ENCODE measurements at regions not wholly inside any gene's neighbourhood (a gene's known extent, or its start where the extent isn't known, plus 50 kb on each side); places are given as distances from the start of the nearest gene placed in this dataset.

DNA sequence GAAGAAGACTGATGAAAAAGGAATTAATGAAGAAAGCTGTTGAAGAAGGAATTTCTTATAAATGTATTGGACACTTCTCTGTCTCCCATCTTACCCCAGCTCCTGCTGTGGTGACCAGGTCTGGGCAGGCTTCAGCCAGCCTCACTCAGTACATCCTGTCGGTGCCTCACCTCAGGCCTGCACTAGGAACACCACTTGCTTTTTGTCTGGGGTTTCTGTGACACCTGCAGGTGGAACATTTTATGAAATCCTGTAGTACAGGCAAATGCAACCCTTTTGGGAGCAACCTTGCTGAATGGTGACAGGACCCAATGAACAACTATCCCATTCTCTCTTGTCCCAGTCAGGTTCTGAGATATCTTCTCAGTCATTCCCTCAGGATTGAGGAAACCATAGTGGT lies 129.7 kb downstream of the PRDM13 start:
- H3K36me3 ChIP-seq (ENCODE audit: control insufficient read depth in 2 of 2, insufficient read depth in 2 of 2, low read length in 1 of 2), result no peaks in the 10 kb centered on the region
- no peaks in the 10 kb centered on the region for H3K27me3 ChIP-seq (ENCODE audit: control insufficient read depth in 2 of 2, insufficient read depth in 1 of 2, low read length in 1 of 2)
- DNase-seq (ENCODE audit: low read depth in 6 of 9, low spot score in 9 of 9), result no peak
- 59% methylated on average over 1 of the region's 1 CpG for WGBS
- H3K27ac ChIP-seq (ENCODE audit: low read depth in 1 of 2, low read length in 1 of 2), result no peak overlapping the region
- H3K9me3 ChIP-seq (ENCODE audit: control insufficient read depth in 2 of 2, insufficient read depth in 1 of 2, low read length in 1 of 2), result no peaks in the 10 kb centered on the region
- H3K4me1 ChIP-seq (ENCODE audit: control insufficient read depth in 2 of 2, insufficient read depth in 2 of 2, low read length in 2 of 2), result no peaks in the 10 kb centered on the region
- no peak overlapping the region for H3K4me3 ChIP-seq (ENCODE audit: low read length in 2 of 2)

- no peak for DNase-seq (ENCODE audit: low read depth in 6 of 9, low spot score in 9 of 9)
- H3K9me3 ChIP-seq (ENCODE audit: control insufficient read depth in 2 of 2, insufficient read depth in 1 of 2, low read length in 1 of 2), result no peaks in the 10 kb centered on the region
- H3K27me3 ChIP-seq (ENCODE audit: control insufficient read depth in 2 of 2, insufficient read depth in 1 of 2, low read length in 1 of 2), result no peaks in the 10 kb centered on the region
- H3K36me3 ChIP-seq (ENCODE audit: control insufficient read depth in 2 of 2, insufficient read depth in 2 of 2, low read length in 1 of 2), result no peaks in the 10 kb centered on the region
- no peaks in the 10 kb centered on the region for H3K4me1 ChIP-seq (ENCODE audit: control insufficient read depth in 2 of 2, insufficient read depth in 2 of 2, low read length in 2 of 2)
- no peak overlapping the region for H3K4me3 ChIP-seq (ENCODE audit: low read length in 2 of 2)
- WGBS, result 81% methylated on average over 2 of the region's 2 CpGs
- H3K27ac ChIP-seq (ENCODE audit: low read depth in 1 of 2, low read length in 1 of 2), result no peak overlapping the region
These were observed 132.9 kb downstream of the PRDM13 start for GRCh38 chr6:99739526-99739925.

GRCh38 chr6:99741092-99741491 lies 134.5 kb downstream of the PRDM13 start:
- no peak for DNase-seq (ENCODE audit: low read depth in 6 of 9, low spot score in 9 of 9)
- Histone ChIP-seq H3K4me3 (ENCODE audit: low read length in 2 of 2) (no peak overlapping the region), H3K36me3 (ENCODE audit: control insufficient read depth in 2 of 2, insufficient read depth in 2 of 2, low read length in 1 of 2) (no peaks in the 10 kb centered on the region), H3K27ac (ENCODE audit: low read depth in 1 of 2, low read length in 1 of 2) (no peak overlapping the region), H3K27me3 (ENCODE audit: control insufficient read depth in 2 of 2, insufficient read depth in 1 of 2, low read length in 1 of 2) (no peaks in the 10 kb centered on the region), H3K4me1 (ENCODE audit: control insufficient read depth in 2 of 2, insufficient read depth in 2 of 2, low read length in 2 of 2) (no peaks in the 10 kb centered on the region), H3K9me3 (ENCODE audit: control insufficient read depth in 2 of 2, insufficient read depth in 1 of 2, low read length in 1 of 2) (no peaks in the 10 kb centered on the region)

- Histone ChIP-seq H3K27me3 (ENCODE audit: control insufficient read depth in 2 of 2, insufficient read depth in 1 of 2, low read length in 1 of 2) (no peaks in the 10 kb centered on the region), H3K4me3 (ENCODE audit: low read length in 2 of 2) (no peak overlapping the region)
- 77% methylated on average over 2 of the region's 2 CpGs for WGBS
These were observed 137.0 kb downstream of the PRDM13 start for GRCh38 chr6:99743647-99744046.

DNA sequence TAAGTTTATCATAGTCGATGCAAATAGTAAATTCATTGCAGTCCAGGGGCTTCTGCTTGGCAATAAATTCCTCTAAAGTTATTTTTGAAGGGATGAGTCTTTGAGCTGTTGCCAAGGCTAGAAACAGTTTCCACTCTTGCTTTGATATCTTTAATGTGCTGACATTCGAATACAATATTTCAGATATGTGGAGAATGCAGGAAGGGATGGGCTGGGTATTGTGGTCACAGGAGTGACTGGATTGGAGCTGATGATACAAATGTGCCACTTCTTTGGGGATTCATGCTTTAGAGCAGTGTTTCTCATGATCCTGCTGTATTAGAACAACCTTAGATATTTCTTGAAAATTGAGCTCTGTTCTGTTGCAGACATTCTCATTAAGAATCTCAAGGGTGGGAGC lies 139.0 kb downstream of the PRDM13 start:
- WGBS, result 73% methylated on average over 2 of the region's 2 CpGs
- no peaks in the 10 kb centered on the region for H3K9me3 ChIP-seq (ENCODE audit: control insufficient read depth in 2 of 2, insufficient read depth in 1 of 2, low read length in 1 of 2)
- DNase-seq (ENCODE audit: low read depth in 6 of 9, low spot score in 9 of 9), result no peak
- H3K27me3 ChIP-seq (ENCODE audit: control insufficient read depth in 2 of 2, insufficient read depth in 1 of 2, low read length in 1 of 2), result no peaks in the 10 kb centered on the region
- no peak overlapping the region for H3K4me3 ChIP-seq (ENCODE audit: low read length in 2 of 2)
- no peaks in the 10 kb centered on the region for H3K4me1 ChIP-seq (ENCODE audit: control insufficient read depth in 2 of 2, insufficient read depth in 2 of 2, low read length in 2 of 2)
- no peak overlapping the region for H3K27ac ChIP-seq (ENCODE audit: low read depth in 1 of 2, low read length in 1 of 2)
- no peaks in the 10 kb centered on the region for H3K36me3 ChIP-seq (ENCODE audit: control insufficient read depth in 2 of 2, insufficient read depth in 2 of 2, low read length in 1 of 2)

More at GRCh38 chr6:99743647-99744046, 137.0 kb downstream of the PRDM13 start:
- Histone ChIP-seq H3K36me3 (ENCODE audit: control insufficient read depth in 2 of 2, insufficient read depth in 2 of 2, low read length in 1 of 2) (no peaks in the 10 kb centered on the region), H3K4me1 (ENCODE audit: control insufficient read depth in 2 of 2, insufficient read depth in 2 of 2, low read length in 2 of 2) (no peaks in the 10 kb centered on the region), H3K27ac (ENCODE audit: low read depth in 1 of 2, low read length in 1 of 2) (no peak overlapping the region), H3K9me3 (ENCODE audit: control insufficient read depth in 2 of 2, insufficient read depth in 1 of 2, low read length in 1 of 2) (no peaks in the 10 kb centered on the region)
- no peak for DNase-seq (ENCODE audit: low read depth in 6 of 9, low spot score in 9 of 9)

GRCh38 chr6:99746261-99746895 lies 139.7 kb downstream of the PRDM13 start:
- DNase-seq (ENCODE audit: low read depth in 6 of 9, low spot score in 9 of 9), result peak; percentile 26 to 71 (median 41)
- no peaks in the 10 kb centered on the region for H3K4me1 ChIP-seq (ENCODE audit: control insufficient read depth in 2 of 2, insufficient read depth in 2 of 2, low read length in 2 of 2)

GRCh38 chr6:99761711-99762110 lies 155.1 kb downstream of the PRDM13 start:
- Histone ChIP-seq H3K27me3 (ENCODE audit: control insufficient read depth in 2 of 2, insufficient read depth in 1 of 2, low read length in 1 of 2) (no peaks in the 10 kb centered on the region), H3K27ac (ENCODE audit: low read depth in 1 of 2, low read length in 1 of 2) (no peak overlapping the region), H3K36me3 (ENCODE audit: control insufficient read depth in 2 of 2, insufficient read depth in 2 of 2, low read length in 1 of 2) (no peaks in the 10 kb centered on the region), H3K4me3 (ENCODE audit: low read length in 2 of 2) (no peak overlapping the region), H3K9me3 (ENCODE audit: control insufficient read depth in 2 of 2, insufficient read depth in 1 of 2, low read length in 1 of 2) (no peaks in the 10 kb centered on the region), H3K4me1 (ENCODE audit: control insufficient read depth in 2 of 2, insufficient read depth in 2 of 2, low read length in 2 of 2) (no peaks in the 10 kb centered on the region)
- no peak for DNase-seq (ENCODE audit: low read depth in 6 of 9, low spot score in 9 of 9)
- WGBS, result 87% methylated on average over 1 of the region's 1 CpG

More at GRCh38 chr6:99746261-99746895, 139.7 kb downstream of the PRDM13 start:
- Histone ChIP-seq H3K36me3 (ENCODE audit: control insufficient read depth in 2 of 2, insufficient read depth in 2 of 2, low read length in 1 of 2) (no peaks in the 10 kb centered on the region), H3K9me3 (ENCODE audit: control insufficient read depth in 2 of 2, insufficient read depth in 1 of 2, low read length in 1 of 2) (no peaks in the 10 kb centered on the region), H3K4me3 (ENCODE audit: low read length in 2 of 2) (no peak overlapping the region), H3K27ac (ENCODE audit: low read depth in 1 of 2, low read length in 1 of 2) (no peak overlapping the region), H3K27me3 (ENCODE audit: control insufficient read depth in 2 of 2, insufficient read depth in 1 of 2, low read length in 1 of 2) (no peaks in the 10 kb centered on the region)
- WGBS, result 2% methylated on average over 6 of the region's 6 CpGs

GRCh38 chr6:99768166-99768565 lies 161.5 kb downstream of the PRDM13 start:
- Histone ChIP-seq H3K36me3 (ENCODE audit: control insufficient read depth in 2 of 2, insufficient read depth in 2 of 2, low read length in 1 of 2) (no peaks in the 10 kb centered on the region), H3K4me3 (ENCODE audit: low read length in 2 of 2) (no peak overlapping the region), H3K27me3 (ENCODE audit: control insufficient read depth in 2 of 2, insufficient read depth in 1 of 2, low read length in 1 of 2) (no peaks in the 10 kb centered on the region), H3K9me3 (ENCODE audit: control insufficient read depth in 2 of 2, insufficient read depth in 1 of 2, low read length in 1 of 2) (no peaks in the 10 kb centered on the region), H3K27ac (ENCODE audit: low read depth in 1 of 2, low read length in 1 of 2) (no peak overlapping the region), H3K4me1 (ENCODE audit: control insufficient read depth in 2 of 2, insufficient read depth in 2 of 2, low read length in 2 of 2) (no peaks in the 10 kb centered on the region)
- WGBS, result 95% methylated on average over 1 of the region's 1 CpG
- no peak for DNase-seq (ENCODE audit: low read depth in 6 of 9, low spot score in 9 of 9)

DNA sequence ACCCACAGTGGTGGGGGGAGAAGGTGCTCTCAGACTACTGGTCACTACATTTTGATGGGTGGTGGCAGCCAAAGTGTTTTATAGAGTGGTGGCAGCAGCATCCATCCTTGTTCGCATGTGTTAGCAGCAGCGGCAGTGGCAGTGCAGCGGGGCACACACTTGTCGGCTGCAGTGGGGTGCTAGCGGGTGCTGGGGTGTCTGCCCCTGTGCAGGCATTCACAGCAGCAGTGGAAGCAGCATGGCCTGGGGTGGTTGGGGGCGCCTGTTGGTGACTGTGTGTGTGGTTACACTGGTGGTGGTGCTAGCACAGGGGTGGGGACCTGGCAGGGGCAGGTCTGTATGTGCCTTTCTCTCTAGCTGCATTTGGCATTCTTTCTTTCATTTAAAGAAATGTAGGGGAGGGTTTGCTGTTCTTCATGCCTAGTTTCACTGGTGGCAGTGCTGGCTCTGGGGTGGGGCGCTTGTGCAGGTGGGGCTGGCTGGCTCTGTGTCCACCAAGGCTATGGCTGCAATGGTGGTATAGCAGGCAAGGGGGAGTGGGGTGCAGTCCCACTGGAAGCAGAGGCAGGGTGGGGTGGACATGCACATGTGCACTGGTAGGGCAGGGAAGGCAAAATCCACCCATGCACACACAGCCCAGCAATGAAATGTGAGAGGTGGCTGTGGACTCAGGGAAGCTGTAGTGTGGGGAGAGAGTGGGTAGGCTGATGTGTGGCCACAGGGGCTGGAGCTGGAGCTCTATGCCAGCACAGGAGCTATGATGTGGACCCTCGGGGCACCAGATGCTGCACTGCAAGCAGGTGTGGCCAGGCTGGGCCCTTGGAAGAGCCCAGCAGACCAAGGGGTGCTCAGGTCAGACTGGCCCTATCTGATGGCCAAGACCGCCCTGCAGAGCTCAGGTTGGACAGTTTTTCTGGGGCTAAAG lies 173.3 kb downstream of the PRDM13 start:
- Histone ChIP-seq H3K4me3 (ENCODE audit: low read length in 2 of 2) (no peak overlapping the region), H3K27ac (ENCODE audit: low read depth in 1 of 2, low read length in 1 of 2) (no peak overlapping the region), H3K9me3 (ENCODE audit: control insufficient read depth in 2 of 2, insufficient read depth in 1 of 2, low read length in 1 of 2) (no peaks in the 10 kb centered on the region), H3K4me1 (ENCODE audit: control insufficient read depth in 2 of 2, insufficient read depth in 2 of 2, low read length in 2 of 2) (no peaks in the 10 kb centered on the region), H3K36me3 (ENCODE audit: control insufficient read depth in 2 of 2, insufficient read depth in 2 of 2, low read length in 1 of 2) (no peaks in the 10 kb centered on the region), H3K27me3 (ENCODE audit: control insufficient read depth in 2 of 2, insufficient read depth in 1 of 2, low read length in 1 of 2) (no peaks in the 10 kb centered on the region)
- no peak for DNase-seq (ENCODE audit: low read depth in 6 of 9, low spot score in 9 of 9)
- 95% methylated on average over 9 of the region's 9 CpGs for WGBS
